SKM-1 treated with dmso at 0.1 percent for 144 hours (cell line): ENCODE measurements at regions not wholly inside any gene's neighbourhood (a gene's known extent, or its start where the extent isn't known, plus 50 kb on each side); places are given as distances from the start of the nearest gene placed in this dataset.
"Not testable (repeated sequence)": the region's sequence is repeated elsewhere in the genome, so short reads cannot be mapped to it uniquely, and the experiment has no call there.

ENCODE experiments used
- DNase-seq: peaks from one replicate; lab custom pipeline; 2025; ENCODE audit not compliant: unreplicated experiment; lab: John Stamatoyannopoulos, UW

DNA sequence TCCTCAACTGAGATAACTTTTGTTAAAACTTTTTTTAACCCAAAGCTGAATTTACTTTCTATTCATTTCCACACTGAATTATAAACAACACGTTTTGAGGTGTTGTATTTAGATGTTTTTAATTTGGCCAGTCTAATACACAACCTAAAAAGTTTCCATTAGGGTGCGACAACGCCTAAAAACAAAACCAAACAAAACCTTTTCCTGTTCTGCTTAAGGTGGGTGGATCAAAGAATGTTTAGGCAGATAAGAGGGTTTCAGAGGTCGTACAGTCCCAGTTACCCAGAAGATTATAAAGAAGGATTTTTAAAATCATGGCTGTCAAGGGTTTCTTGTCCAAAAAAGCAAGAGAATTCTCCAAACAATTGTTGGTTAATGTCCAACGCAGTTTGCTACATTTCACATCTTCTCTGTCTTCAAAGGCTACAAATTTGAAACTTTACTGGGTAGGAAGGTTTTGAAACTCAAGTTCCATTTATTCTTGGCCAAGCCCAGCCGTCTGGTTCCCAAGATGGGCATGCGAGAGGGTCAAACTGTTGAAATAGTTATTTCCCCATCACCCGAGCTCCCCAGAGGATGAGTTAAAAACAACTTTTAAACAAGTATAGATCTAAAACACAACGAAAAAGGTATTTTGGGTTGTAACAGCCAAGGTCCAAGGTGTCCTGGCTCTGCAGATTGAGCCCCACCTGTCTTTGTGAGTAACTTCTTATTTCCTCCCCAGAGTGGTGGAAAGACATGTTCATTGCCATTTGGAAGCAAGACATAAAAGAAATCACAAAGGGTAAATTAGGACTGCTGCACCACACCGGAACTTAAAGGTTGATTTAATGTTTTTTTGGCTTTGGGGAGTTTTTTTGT, 122.8 kb upstream of the MAP3K1 start:
- DNase-seq: peak; percentile 54

DNA sequence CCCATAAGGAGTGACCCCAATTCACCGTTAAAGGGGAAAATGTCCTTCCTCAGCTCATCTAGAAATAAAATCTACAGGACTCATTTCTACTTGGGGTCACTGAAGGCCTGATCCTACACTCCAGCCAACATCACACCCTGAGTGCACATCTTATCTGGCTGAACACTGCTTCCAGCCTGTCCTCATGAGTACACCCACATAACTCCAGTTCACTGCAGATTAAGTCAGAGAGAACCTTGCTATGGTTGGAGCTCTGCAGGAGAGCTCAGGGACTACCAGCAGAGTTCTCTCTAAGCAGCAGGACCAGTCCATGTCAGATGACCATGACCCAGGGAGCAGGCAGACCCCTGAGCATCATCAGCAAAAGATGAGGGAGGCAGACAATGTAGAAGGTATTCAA, 126.9 kb upstream of the MAP3K1 start:
- no peak for DNase-seq

DNA sequence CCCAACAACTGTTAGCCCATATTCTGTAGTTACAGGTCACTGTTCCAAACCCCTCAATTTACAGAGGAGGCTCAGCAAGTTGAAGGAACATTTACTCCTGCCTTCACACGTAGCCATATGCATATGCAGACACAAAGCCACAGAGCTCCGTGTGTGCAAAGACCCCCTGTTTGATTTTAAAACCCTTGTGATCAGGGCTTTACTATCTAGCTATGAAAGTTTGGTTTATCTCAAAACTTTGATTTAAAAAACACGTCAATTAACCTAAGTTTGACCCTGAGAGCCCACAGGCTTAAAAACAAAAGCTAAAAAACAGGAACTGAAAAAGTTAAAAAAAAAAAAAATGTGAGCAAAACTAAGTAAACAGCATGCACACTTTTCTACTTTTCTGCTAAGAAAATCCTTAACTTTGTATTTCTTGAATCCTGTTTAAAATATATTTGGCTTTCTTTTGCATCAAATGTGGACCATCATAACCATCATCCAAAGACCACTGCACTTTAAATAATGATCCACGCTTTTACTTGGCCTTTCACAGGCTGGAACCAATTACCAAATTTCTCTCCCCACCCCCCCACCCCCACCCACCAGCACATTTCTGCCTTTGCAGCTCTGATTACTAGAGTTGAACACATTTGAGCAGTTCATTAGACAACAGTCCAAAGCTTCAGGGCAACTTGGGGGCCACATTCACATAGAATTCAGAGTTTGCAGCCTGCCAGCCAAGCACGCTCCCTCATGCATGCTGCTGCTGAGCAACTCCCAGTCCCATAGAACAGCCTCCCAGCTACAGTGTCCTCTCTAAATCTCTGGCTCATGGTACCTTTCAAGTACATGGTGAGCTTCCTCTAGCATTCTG, 128.8 kb upstream of the MAP3K1 start:
- peak; percentile 30 for DNase-seq

DNA sequence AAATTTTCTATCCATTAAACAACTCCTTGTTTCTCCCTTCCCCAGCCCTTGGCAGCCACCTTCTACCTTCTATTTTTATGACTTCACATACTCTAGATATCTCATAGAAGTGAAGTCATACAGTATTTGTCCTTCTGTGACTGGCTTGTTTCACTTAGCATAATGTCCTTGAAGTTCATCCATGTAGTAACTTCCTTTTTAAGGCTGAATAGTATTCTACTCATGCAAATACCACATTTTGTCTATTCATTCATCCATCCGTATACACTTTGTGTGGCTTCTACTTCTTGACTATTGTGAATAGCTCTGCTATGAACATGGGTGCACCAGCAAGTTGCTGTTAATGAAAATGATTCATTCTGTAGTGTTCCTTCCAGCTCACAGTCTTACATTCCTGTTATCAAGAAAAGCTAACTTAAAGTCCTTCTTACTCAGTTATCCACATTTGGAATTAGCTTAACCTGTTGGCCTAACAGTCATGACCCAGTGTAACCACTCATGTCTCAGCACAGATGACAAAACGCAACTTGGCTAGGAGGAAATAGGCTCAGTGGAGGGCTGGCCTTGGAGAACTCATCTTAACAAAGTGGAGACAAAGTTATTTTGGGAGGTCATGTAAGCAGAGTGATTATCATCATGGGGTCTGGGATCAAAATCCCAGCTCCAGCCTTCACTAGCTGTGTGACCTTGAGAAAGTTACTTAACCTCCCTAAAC, 129.7 kb upstream of the MAP3K1 start:
- no peak for DNase-seq

DNA sequence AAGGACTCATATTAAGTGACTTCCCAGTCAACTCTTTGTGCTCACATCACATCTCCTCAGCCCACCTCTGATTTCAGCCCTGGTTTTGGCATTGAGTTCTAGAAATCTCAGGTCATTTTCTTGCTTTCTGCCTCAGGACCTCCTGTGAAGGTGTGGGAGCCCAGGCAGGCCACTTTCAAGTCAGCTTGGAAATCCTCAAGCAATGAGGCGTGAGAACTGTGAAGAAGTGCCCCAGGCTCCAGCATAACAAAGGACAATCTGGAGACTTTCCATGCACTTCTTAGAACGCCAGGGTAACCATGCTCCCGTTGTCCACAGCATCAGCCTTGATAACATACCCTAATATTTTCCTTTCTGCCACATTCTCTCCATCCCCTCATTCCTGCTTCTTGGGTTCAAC, 131.2 kb upstream of the MAP3K1 start:
- DNase-seq: no peak

DNA sequence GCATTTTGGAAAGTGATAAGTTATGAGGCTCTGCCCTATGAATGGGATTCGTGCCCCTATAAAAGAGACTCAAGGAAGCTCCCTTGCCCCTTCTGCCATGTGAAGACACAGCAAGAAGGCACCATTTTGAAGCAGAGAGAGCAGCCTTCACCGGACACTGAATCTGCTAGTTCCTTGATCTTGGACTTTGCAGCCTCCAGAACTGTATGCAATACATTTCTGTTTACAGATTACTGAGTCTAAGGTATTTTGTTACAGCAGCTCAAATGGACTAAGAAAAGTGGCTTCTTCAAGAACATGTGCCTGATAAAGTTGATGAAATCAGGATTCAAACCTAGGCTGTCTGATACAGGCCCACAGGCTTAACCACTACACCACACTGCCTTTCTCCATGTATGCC, 131.6 kb upstream of the MAP3K1 start:
- DNase-seq: no peak

DNA sequence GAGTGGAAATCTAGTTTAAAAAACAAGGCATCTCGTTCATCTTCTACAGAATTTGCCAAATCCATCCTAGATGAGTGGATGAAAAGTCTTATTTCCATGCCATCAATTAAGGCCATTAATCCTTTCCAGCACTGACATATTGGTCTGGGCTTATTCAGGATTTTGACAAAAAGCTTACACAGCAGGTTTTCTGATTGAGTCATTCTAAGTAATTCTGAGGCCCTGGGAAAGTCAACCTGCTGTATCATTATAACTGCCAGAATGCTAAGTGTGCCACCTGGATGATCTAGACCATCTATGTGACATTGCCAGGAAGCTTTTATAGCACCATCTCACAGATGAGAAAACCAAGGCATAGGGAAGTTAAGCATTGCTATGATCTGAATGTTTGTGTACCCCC, 132.1 kb upstream of the MAP3K1 start:
- DNase-seq: no peak

DNA sequence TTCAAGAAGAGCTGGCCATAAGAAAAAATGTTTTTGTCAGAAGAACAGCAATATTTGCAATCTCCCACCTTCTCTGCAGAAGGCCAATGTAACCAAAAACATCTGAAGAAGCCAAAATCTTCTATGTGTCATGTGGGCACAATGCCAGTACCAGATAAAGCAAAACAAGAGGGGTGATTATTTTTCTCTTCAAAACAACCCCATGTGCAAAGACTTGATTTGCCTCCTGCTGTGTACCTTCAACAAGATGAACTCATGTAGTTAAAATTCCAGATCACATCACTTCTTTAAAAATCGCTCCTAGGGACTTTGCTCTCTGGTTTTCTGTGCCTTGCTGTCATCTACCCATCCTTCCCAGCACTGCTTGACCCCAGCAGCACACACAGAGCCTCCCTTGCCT, 134.0 kb upstream of the MAP3K1 start:
- DNase-seq: no peak

DNA sequence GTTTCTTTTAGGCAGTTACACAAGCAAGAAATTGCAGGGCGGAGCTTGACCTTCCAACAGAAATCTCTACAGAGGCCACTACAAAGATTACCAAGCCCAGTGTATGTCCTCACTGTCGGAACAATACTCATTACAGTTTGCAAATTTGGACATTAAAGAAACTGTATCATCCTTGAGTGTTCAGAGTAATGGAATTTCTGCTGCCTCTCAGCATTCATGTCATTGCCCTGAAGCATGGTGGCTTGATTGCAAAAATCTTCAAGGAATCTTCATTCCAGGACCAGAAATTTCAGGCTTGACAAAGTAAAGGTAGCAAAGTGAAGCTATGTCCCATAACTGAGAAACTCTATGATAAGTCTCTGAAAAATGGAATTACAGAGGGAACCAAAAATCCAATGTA, 134.6 kb upstream of the MAP3K1 start:
- DNase-seq: no peak

DNA sequence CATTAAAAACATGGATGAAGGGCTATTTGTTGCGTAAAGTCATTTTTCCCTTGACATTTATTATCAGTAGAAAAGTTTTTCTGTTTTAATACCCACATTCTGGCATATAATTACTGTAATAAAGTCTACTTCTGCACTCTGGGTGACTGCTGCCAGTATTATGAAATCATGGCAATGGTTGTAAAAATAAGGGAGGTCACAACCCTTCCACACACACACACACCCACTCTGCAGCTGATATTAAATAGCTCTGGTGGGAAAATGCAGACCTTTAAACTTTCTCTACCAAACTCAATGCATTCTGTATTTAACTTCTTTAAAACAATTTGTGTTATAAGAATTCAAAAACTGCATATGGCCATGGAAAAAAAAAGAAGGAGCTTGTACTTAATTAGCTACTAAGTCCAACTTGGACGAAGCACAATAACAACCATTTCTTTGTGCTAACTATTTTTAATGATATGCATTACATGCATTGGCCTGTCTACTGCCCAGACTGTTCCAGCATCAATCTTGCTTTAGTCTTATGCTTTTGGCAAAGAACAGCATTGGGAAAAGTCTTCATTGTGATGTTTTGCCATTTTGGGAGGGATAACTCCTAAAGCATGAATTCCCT, 137.6 kb upstream of the MAP3K1 start:
- DNase-seq: no peak

DNA sequence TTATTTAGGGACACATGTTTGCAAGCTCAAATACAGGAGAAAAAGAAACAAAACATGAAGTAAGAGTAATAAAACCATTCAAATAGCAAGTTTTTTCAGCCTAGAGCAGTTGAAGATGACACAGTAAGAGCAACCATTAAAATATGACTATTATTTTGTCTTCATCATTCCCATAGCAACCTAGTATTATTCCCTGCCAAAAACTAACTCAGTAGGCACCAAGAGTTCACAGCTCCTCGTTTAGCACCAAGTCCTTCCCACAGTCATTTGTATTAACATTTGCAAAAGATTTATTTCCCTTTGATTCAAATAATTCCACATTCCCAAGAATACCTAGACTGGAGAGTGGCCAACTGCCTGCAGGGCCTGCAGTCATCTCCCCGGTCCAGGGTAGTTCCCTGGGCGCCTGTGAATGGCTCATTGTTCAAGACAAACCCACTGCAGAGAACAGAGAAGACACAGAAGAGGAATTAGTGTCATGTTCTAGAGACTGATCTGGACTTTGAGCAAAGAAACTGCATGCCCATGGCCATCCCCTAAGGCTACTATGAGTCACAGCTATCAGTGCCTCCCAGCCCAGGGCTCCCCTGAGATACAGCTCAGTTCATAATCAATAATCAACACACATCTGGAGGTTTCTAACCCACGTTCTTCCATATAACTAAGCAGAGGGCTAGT, 139.1 kb upstream of the MAP3K1 start:
- no peak for DNase-seq

DNA sequence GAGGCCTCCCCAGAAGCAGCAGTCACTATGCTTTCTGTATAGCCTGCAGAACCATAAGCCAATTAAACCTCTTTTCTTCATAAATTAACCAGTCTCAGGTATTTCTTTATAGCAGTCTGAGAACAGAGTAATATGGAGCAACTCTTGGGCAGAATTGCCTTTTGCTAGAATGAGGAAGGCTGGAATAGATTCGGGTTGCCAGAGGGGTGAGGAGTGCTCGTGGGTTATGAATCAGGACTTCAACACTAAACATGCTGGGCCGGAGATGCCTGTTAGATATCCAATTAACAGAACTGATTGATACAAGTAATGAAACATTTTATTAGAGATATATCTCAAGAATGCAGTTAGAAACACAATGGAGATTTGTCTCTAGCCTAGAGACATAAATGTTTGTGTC, 140.9 kb upstream of the MAP3K1 start:
- no peak for DNase-seq

DNA sequence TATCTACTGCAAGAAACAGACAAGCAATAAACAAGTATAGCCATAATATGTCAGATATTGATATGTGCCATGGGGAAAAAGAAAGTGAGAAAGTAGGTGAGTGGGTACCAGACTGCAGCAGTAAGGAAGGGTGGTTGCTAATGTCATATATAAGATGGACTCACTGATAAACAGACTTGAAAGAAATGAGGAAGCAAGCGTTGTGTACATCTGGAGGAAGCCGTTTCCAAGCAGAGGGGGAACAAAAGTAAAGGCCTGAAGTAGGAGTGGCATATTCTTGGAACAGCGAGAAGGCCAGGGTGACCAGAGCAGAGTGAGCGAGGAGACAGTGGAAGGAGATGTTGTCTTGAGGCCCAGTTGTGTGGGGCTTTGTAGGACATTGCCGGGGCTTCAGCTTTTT, 142.2 kb upstream of the MAP3K1 start:
- DNase-seq: peak; percentile 90

DNA sequence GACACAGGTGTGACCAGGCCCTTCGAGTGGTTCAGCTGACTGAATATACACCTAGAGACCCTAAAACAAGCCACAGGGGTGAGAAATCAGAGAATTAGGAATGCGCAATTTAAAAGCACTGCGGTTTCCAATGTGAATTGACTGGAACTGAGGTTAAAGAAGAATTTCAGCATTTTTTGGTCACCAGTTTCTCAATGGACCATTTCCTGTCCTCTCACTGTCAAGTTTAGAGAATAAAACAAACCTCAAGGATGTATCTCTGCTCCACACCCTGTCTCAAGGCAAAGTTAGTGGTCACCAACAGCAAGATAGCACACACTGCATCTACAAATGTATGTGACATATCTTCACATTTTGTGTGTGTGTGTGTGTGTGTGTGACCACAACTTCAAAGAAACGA, 143.8 kb upstream of the MAP3K1 start:
- DNase-seq: peak; percentile 65

DNA sequence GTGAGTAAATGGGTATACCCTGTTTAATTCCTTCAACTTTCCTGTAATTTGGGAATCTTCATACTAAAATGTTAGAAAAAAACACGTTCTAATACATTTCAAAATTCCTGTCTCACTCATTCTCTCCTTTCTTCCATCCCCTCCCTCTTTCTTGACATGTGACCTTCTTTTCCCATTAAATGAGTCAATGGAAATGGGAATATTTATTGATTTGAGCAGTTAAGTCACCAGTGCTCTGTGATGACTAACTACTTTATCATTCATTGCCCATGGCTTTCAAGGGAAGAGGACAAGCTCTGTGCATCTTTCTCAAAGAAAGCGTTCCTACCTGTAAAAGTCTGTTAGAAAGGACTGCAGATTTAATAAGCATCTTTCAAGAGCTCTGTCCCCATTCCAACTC, 144.4 kb upstream of the MAP3K1 start:
- no peak for DNase-seq

DNA sequence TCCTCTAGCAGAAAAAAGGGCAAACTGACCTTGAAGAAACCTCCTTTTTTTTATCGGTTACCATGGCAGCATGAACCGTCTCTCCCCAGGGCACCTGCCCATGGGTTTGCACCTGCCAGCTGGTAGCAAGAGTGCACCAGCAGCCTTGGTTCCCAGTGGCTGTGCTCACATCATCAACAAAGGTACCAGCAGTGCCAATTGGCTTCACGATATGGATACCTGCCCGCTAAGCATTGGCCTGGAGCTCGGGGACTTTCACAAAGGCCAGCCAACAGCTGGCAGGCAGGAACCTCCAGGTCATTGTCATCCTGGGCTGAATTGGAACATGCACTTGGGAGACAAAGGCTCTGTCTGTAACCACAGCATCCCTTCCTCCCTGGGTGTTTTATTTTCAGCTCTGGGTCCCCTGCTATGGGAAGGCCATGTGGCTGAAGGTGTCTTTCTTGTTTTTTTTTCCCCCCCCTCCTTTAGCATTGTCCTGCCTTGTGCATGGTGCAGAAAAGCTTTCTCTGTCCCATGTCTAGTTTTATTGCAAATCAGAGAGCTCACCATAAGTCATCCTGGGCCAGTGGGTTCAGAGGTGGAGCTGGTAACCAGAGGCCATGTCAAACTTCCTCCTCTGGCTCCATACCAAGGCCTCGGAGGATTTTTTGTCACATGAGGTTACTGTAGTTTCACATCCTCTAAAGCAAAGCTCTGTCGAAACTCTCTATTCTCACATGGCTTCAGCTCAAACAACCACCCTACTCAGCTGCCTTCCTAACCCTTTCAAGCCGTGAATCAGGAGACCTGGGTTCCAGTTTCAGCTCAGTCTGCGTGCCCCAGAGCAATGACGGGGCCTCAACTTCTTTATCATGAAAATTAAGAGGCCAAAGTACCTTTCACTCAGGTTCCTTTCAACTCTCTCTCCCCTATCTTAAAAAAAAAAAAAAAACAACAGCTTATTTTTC, 145.5 kb upstream of the MAP3K1 start:
- peak; percentile 95 for DNase-seq

DNA sequence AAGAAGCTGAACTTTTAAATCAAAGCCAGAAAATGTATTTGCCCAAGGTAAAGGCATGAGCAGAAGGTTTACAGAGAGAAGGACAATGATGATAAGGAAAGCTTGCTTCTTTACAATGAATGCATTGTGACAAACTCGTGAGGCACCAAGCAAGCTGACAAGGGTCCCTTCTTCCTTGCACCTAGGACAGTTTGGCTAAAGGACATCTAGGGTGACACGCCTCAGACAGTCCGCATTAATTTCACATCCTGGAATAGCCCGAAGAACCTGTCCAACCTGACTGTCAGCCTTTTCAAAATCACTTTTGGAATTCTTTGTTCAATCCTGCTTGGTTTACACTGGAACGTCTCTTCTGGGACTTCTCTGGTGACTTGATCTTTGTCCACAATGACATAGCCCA, 146.4 kb upstream of the MAP3K1 start:
- no peak for DNase-seq

DNA sequence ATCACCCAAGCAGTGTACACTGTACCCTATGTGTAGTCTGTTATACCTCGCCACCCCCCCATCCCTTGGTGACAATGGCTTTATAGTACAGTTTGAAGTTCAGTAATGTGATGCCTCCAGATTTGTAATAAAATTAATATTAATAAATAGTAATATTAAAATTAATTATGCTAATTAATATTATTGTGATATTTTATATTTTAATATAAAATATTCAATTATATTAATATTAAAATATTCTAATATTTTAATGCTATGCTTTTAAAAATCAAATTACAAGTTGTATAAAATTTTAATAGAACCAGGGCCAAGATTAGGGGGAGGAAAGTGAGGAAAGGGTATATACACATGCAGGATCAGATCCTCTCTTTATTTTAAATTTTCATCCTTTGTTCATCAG, 147.7 kb upstream of the MAP3K1 start:
- DNase-seq: no peak

DNA sequence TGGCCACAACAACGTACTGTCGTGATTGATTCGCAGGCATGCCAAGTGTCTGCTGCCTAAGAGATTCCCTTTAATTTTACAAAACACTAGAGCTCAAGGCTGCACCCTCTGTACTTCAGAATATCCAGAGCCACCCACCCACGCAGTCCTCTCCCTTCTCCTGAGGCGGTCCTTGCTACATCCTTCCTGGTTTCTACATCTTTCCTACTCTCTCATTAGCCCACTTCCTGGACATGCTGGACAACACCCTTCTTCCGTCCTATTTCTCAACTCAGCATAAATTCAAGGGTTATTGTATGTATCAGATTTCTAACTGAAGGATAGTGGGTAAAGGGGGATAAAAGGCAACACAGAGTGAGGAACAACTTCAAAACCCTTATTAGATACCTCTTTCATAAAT, 148.4 kb upstream of the MAP3K1 start:
- no peak for DNase-seq

DNA sequence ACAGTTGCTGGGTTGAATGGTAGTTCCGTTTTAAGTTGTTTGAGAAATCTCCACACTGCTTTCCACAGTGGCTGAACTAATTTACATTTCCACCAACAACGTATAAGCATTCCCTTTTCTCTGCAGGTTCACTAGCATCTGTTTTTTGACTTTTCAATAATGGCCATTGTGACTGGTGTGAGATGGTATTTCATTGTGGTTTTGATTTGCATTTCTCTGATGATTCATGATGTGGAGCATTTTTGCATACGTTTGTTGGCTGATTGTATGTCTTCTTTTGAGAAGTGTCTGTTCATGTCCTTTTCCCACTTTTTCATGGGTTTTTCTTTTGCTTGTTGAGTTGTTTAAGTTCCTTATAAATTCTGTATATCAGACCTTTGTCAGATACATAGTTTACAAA, 150.2 kb upstream of the MAP3K1 start:
- DNase-seq: not testable (repeated sequence)
